PC-3 (cell line): ENCODE measurements at regions not wholly inside any gene's neighbourhood (a gene's known extent, or its start where the extent isn't known, plus 50 kb on each side); places are given as distances from the start of the nearest gene placed in this dataset.

Experiments
- EZH2 ChIP-seq: fragments of 300-600 bp; sonication (generic); IDR thresholded peaks from one replicate; pipeline ENCODE4 v1.6.1; 2017; ENCODE audit warnings: antibody characterized with exemption, mild to moderate bottlenecking, low read length; ENCODE audit not compliant: unreplicated experiment
- TF ChIP-seq, protein P1 (sequence below): fragments of 300-600 bp; sonication (generic); conservative IDR thresholded peaks from 2 replicates; pipeline ENCODE4 v1.5.1; 2017; ENCODE audit warnings: antibody characterized with exemption, low read depth, mild to moderate bottlenecking, low read length

GRCh38 chr12:60225216-60226000, 629.6 kb downstream of the SLC16A7 start:
- TF ChIP-seq, protein P1, sequence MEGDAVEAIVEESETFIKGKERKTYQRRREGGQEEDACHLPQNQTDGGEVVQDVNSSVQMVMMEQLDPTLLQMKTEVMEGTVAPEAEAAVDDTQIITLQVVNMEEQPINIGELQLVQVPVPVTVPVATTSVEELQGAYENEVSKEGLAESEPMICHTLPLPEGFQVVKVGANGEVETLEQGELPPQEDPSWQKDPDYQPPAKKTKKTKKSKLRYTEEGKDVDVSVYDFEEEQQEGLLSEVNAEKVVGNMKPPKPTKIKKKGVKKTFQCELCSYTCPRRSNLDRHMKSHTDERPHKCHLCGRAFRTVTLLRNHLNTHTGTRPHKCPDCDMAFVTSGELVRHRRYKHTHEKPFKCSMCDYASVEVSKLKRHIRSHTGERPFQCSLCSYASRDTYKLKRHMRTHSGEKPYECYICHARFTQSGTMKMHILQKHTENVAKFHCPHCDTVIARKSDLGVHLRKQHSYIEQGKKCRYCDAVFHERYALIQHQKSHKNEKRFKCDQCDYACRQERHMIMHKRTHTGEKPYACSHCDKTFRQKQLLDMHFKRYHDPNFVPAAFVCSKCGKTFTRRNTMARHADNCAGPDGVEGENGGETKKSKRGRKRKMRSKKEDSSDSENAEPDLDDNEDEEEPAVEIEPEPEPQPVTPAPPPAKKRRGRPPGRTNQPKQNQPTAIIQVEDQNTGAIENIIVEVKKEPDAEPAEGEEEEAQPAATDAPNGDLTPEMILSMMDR = no peak
- no peak for TF ChIP-seq EZH2
